DND-41 (cell line): ENCODE measurements at regions not wholly inside any gene's neighbourhood (a gene's known extent, or its start where the extent isn't known, plus 50 kb on each side); places are given as distances from the start of the nearest gene placed in this dataset.

Experiments
- ATAC-seq: fragments of 200-7000 bp; cut with Tn5 transposase; 3 replicates; pipeline ENCODE4 v1.9.1; 2021; ENCODE audit warnings: low read depth; ENCODE audit not compliant: insufficient read depth
- DNase-seq: peaks from one replicate; pipeline ENCODE4 v3.0.0-alpha.2; 2020
- H2AFZ ChIP-seq: 2 replicates; pipeline ENCODE4 v1.6.0; 2012; ENCODE audit warnings: low read depth, low read length
- H3K27ac ChIP-seq: 2 replicates; pipeline ENCODE4 v1.5.1; 2012; ENCODE audit warnings: low read length, inconsistent platforms
- H3K27me3 ChIP-seq: fragments of 200-600 bp; sonication (generic); 2 replicates; pipeline ENCODE4 v1.6.0; 2012; ENCODE audit warnings: low read length, mild to moderate bottlenecking, inconsistent platforms; ENCODE audit not compliant: insufficient read depth, poor library complexity
- H3K36me3 ChIP-seq: 2 replicates; pipeline ENCODE4 v1.5.1; 2012; ENCODE audit warnings: low read length, inconsistent platforms; ENCODE audit not compliant: insufficient read depth
- H3K4me1 ChIP-seq: 2 replicates; pipeline ENCODE4 v1.5.1; 2012; ENCODE audit warnings: mild to moderate bottlenecking, low read length; ENCODE audit not compliant: insufficient read depth
- H3K4me2 ChIP-seq: 2 replicates; pipeline ENCODE4 v1.6.0; 2012; ENCODE audit warnings: mild to moderate bottlenecking, moderate library complexity, low read length, inconsistent platforms; ENCODE audit not compliant: insufficient read depth
- H3K4me3 ChIP-seq, 2 experiments: fragments of 200-600 bp in 1 of 2; shearing (Covaris generic) in 1 of 2; 2 replicates each; pipeline ENCODE4 v1.5.1; 2012 to 2016; ENCODE audit warnings: inconsistent platforms in 2 of 2, low read length in 2 of 2, mild to moderate bottlenecking in 2 of 2, low read depth in 1 of 2, moderate library complexity in 1 of 2
- H3K79me2 ChIP-seq: 2 replicates; pipeline ENCODE4 v1.6.0; 2012; ENCODE audit warnings: low read length, inconsistent platforms; ENCODE audit not compliant: insufficient read depth
- H3K9ac ChIP-seq: 2 replicates; pipeline ENCODE4 v1.6.0; 2012; ENCODE audit warnings: low read depth, mild to moderate bottlenecking, inconsistent platforms, low read length, moderate library complexity
- H3K9me3 ChIP-seq: 2 replicates; pipeline ENCODE4 v1.5.1; 2012; ENCODE audit warnings: low read length, moderate library complexity, mild to moderate bottlenecking, inconsistent platforms; ENCODE audit not compliant: insufficient read depth, severe bottlenecking
- H4K20me1 ChIP-seq: 2 replicates; pipeline ENCODE4 v1.6.0; 2012; ENCODE audit warnings: low read length; ENCODE audit not compliant: insufficient read depth
- EZH2 ChIP-seq: IDR thresholded peaks from 3 replicates; pipeline ENCODE4 v1.6.1; 2012; ENCODE audit warnings: borderline replicate concordance, low read depth, mild to moderate bottlenecking, moderate library complexity, low read length, inconsistent platforms; ENCODE audit not compliant: severe bottlenecking
- TF ChIP-seq, protein P1 (sequence below): IDR thresholded peaks from 2 replicates; pipeline ENCODE4 v1.5.1; 2012; ENCODE audit warnings: borderline replicate concordance, low read length, moderate library complexity, mild to moderate bottlenecking; ENCODE audit not compliant: poor library complexity, severe bottlenecking; ENCODE audit errors: extremely low read depth

DNA sequence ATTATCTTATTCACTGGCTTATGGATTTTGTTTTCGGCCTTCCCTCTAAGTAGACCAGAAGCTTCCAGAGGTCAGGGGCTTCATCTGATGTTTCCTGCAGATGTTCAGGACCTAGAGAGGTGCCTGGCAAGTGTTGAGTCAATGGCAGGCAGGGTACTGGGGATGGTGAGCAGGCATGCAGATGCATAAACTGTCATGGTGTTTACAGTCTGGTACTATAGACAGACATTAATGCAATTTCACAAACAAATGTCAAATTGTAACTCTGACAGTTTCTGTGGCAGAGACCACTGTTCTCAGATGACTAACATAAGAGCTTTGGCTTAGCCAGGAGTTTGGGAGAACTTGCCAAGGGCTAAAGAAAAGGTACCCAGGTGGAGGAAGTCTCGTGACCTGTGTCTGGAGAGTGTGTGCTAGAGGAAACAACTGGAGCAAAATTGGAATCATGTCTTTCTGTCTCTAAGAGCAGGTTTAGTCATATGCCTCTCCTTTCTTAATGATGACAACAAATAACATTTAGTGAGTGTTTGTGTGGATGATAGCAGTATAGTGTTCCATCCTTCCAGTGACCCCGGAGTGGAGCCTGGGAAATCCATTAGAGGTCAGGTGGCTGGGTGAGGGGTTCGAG is 53.7 kb upstream of the TRAK1 start:
- no peak for TF ChIP-seq EZH2
- TF ChIP-seq, protein P1, sequence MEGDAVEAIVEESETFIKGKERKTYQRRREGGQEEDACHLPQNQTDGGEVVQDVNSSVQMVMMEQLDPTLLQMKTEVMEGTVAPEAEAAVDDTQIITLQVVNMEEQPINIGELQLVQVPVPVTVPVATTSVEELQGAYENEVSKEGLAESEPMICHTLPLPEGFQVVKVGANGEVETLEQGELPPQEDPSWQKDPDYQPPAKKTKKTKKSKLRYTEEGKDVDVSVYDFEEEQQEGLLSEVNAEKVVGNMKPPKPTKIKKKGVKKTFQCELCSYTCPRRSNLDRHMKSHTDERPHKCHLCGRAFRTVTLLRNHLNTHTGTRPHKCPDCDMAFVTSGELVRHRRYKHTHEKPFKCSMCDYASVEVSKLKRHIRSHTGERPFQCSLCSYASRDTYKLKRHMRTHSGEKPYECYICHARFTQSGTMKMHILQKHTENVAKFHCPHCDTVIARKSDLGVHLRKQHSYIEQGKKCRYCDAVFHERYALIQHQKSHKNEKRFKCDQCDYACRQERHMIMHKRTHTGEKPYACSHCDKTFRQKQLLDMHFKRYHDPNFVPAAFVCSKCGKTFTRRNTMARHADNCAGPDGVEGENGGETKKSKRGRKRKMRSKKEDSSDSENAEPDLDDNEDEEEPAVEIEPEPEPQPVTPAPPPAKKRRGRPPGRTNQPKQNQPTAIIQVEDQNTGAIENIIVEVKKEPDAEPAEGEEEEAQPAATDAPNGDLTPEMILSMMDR, result no peak
- no peaks in the 10 kb centered on the region for H3K36me3 ChIP-seq
- H3K9me3 ChIP-seq, result no peaks in the 10 kb centered on the region
- H2AFZ ChIP-seq, result no peak overlapping the region
- H3K79me2 ChIP-seq, result no peaks in the 10 kb centered on the region
- H3K27ac ChIP-seq, result no peak overlapping the region
- no peak for DNase-seq
- no peak overlapping the region for H3K4me3 ChIP-seq
- no peak overlapping the region for H3K9ac ChIP-seq
- H4K20me1 ChIP-seq, result peaks cover 8% of the 10 kb centered on the region; the same call in 1 of the 2 replicates
- no peaks in the 10 kb centered on the region for H3K27me3 ChIP-seq
- no peak for ATAC-seq
- H3K4me1 ChIP-seq, result no peaks in the 10 kb centered on the region
- H3K4me2 ChIP-seq, result no peak overlapping the region

DNA sequence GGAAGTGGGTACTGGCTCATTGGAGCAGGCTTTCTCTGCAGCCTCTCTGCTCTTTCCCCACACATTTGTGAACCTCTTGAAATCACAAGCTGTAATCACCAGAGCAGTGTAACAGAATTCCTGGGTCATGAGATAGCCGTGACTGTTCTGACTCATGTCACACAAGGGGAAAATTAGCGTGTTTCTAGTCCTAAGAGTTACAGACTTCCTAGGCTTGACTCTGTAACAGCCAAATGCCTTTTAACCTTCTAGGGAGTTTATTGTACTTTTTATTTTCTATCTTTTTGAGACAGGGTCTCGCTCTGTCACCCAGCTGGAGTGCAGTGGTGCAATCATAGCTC is 54.7 kb upstream of the TRAK1 start:
- H4K20me1 ChIP-seq, result peaks cover 8% of the 10 kb centered on the region; the same call in 1 of the 2 replicates
- no peaks in the 10 kb centered on the region for H3K27me3 ChIP-seq
- TF ChIP-seq, protein P1, result no peak
- TF ChIP-seq EZH2, result no peak
- H3K9ac ChIP-seq, result no peak overlapping the region
- no peak overlapping the region for H3K27ac ChIP-seq
- no peaks in the 10 kb centered on the region for H3K36me3 ChIP-seq
- H3K4me3 ChIP-seq, result no peak overlapping the region
- no peak for ATAC-seq
- H3K79me2 ChIP-seq, result no peaks in the 10 kb centered on the region
- H3K4me1 ChIP-seq, result no peaks in the 10 kb centered on the region
- no peaks in the 10 kb centered on the region for H3K9me3 ChIP-seq
- H2AFZ ChIP-seq, result no peak overlapping the region
- no peak for DNase-seq
- no peak overlapping the region for H3K4me2 ChIP-seq

DNA sequence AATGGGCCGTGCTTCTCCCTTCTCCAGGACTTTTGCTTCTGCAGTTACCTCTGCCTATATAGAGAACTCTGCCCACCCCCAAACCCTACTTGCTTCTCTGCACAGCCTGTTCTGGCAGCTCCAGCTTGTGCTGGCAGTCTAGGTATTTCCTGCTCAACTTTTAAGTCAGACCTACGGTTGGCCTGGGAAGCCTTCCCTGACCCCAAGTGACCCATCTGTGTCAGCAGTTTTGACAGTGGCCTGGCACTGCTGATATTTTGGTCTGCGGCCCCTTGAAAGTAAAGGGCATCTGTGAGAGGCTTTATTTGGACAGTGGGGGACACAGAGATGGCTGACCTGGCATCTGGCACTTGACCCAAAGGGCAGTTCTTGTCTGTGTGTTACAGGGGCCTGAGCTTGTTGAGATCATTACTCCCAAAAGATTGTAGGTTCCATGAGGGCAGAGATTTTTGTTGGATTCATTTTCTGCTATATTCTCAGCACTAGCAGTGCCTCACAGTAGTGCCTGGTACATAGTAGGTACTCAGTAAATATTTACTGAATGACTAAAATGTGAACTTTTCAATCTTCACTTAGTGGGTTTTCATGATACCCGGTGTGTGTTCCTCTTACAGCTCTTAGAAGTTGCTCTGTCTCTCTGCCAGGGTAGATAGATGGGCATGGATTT is 55.2 kb upstream of the TRAK1 start:
- Histone ChIP-seq H3K4me2 (no peak overlapping the region), H3K36me3 (no peaks in the 10 kb centered on the region), H3K4me1 (no peaks in the 10 kb centered on the region), H4K20me1 (peaks cover 8% of the 10 kb centered on the region; the same call in 1 of the 2 replicates), H3K27me3 (no peaks in the 10 kb centered on the region), H3K9me3 (no peaks in the 10 kb centered on the region), H2AFZ (no peak overlapping the region), H3K9ac (no peak overlapping the region), H3K4me3 (no peak overlapping the region), H3K27ac (no peak overlapping the region), H3K79me2 (no peaks in the 10 kb centered on the region)
- ATAC-seq, result no peak
- TF ChIP-seq, protein P1, result no peak
- TF ChIP-seq EZH2, result no peak
- DNase-seq, result no peak
